Neural cell (in vitro differentiated cells): ENCODE measurements at regions not wholly inside any gene's neighbourhood (a gene's known extent, or its start where the extent isn't known, plus 50 kb on each side); places are given as distances from the start of the nearest gene placed in this dataset.

Experiments
- CTCF ChIP-seq: fragments of 450-650 bp; IDR thresholded peaks from 2 replicates; pipeline ENCODE4 v1.5.1; 2014; ENCODE audit warnings: antibody characterized with exemption, mild to moderate bottlenecking, moderate library complexity; ENCODE audit not compliant: poor library complexity, severe bottlenecking
- EP300 ChIP-seq: fragments of 450-650 bp; conservative IDR thresholded peaks from 2 replicates; pipeline ENCODE4 v1.6.1; 2014; ENCODE audit warnings: antibody characterized with exemption, mild to moderate bottlenecking, moderate library complexity; ENCODE audit not compliant: poor library complexity, severe bottlenecking
- EZH2 ChIP-seq: fragments of 200-600, 300-800 bp; shearing (Covaris generic), sonication (generic); IDR thresholded peaks from 2 replicates; pipeline ENCODE4 v1.6.1; 2014; ENCODE audit warnings: antibody characterized with exemption, low read length, borderline replicate concordance, mild to moderate bottlenecking; ENCODE audit not compliant: insufficient read depth, poor library complexity, severe bottlenecking
- MXI1 ChIP-seq: fragments of 450-650 bp; conservative IDR thresholded peaks from 2 replicates; pipeline ENCODE4 v1.6.1; 2014; ENCODE audit warnings: antibody characterized with exemption, mild to moderate bottlenecking; ENCODE audit not compliant: poor library complexity, severe bottlenecking
- POLR2AphosphoS5 ChIP-seq: IDR thresholded peaks from 2 replicates; pipeline ENCODE4 v1.6.1; 2012
- RAD21 ChIP-seq: fragments of 450-650 bp; conservative IDR thresholded peaks from 2 replicates; pipeline ENCODE4 v1.6.1; 2014; ENCODE audit warnings: antibody characterized with exemption, mild to moderate bottlenecking, moderate library complexity
- REST ChIP-seq: IDR thresholded peaks from 2 replicates; pipeline ENCODE4 v1.6.1; 2012; ENCODE audit warnings: borderline replicate concordance
- SMC3 ChIP-seq: fragments of 450-650 bp; conservative IDR thresholded peaks from 2 replicates; pipeline ENCODE4 v1.6.1; 2014; ENCODE audit warnings: antibody characterized with exemption, mild to moderate bottlenecking, moderate library complexity; ENCODE audit not compliant: poor library complexity
- TAF1 ChIP-seq: IDR thresholded peaks from 2 replicates; pipeline ENCODE4 v1.6.1; 2012; ENCODE audit warnings: low read depth

GRCh38 chr12:84807249-84807648 lies 105.3 kb downstream of the SLC6A15 start:
- TF ChIP-seq CTCF (no peak), EZH2 (no peak), POLR2AphosphoS5 (no peak), RAD21 (no peak), SMC3 (no peak), MXI1 (no peak), EP300 (no peak), TAF1 (no peak), REST (no peak)
